GM12873 (cell line): ENCODE measurements at regions not wholly inside any gene's neighbourhood (a gene's known extent, or its start where the extent isn't known, plus 50 kb on each side); places are given as distances from the start of the nearest gene placed in this dataset.

Experiments
- TF ChIP-seq, protein P1 (sequence below): IDR thresholded peaks from 2 replicates; pipeline ENCODE4 v1.5.1; 2012; ENCODE audit warnings: low read depth, mild to moderate bottlenecking, moderate library complexity, low read length, control low read depth; ENCODE audit not compliant: insufficient read depth; ENCODE audit errors: missing control alignments

DNA sequence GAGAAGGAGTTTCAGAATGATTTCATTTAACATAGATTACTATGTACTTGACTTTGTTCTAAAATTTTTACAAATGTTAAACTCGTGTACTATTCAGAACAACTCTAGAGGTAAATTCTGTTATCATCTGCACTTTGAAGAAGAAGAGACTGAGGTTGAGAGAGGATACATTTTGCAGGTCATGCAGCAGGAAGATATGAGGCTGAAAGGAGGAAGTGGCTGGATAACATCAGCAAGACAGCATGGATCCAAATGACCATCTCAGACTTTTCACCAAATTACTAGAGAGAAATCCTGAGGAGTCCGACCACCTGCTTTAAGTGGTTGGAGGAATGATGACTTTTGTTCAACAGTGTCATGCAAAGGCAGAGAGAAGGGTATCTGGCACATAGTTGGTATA lies 84.9 kb downstream of the ASCL4 start:
- TF ChIP-seq, protein P1, sequence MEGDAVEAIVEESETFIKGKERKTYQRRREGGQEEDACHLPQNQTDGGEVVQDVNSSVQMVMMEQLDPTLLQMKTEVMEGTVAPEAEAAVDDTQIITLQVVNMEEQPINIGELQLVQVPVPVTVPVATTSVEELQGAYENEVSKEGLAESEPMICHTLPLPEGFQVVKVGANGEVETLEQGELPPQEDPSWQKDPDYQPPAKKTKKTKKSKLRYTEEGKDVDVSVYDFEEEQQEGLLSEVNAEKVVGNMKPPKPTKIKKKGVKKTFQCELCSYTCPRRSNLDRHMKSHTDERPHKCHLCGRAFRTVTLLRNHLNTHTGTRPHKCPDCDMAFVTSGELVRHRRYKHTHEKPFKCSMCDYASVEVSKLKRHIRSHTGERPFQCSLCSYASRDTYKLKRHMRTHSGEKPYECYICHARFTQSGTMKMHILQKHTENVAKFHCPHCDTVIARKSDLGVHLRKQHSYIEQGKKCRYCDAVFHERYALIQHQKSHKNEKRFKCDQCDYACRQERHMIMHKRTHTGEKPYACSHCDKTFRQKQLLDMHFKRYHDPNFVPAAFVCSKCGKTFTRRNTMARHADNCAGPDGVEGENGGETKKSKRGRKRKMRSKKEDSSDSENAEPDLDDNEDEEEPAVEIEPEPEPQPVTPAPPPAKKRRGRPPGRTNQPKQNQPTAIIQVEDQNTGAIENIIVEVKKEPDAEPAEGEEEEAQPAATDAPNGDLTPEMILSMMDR: no peak

DNA sequence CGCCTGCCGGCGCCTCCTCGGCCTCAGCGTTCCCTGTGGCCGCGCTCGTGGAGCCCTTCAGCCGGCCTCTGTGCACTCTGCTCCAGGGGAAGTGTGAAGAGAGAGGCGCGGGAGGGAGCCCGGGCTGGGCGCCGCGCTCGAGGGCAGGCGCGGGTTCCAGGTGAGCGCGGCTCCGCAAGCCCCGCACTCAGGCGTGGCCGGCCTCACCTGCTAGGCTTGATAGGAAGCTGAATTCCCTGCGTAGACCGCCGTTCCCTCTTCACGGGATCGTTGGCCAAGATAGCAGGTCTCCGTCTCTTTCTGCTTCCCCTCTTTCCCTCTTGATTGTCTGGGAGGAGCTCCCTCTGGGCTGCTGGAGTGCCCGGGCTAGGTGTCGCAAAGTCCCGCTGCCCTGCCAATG lies 89.7 kb downstream of the ASCL4 start:
- TF ChIP-seq, protein P1: no peak

DNA sequence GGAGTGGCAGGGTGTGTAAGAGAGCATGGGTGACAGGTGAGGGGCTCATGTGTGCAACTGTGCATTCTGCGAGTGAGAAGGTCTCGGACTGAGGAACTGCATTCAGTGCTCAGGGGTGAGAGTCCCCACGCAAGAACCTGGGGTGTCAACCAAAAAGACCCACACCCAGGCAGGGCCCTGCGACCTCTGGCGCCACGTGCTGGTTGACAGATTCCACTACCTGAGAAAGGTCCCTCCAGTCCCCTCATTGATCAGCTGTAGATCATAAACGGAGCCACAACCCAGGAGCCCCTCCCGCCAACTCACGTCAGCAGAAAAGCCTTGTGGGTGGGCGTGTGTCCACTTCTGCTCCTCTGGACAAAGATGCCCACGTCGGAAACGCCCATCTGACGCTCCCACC lies 98.7 kb downstream of the ASCL4 start:
- TF ChIP-seq, protein P1: no peak

DNA sequence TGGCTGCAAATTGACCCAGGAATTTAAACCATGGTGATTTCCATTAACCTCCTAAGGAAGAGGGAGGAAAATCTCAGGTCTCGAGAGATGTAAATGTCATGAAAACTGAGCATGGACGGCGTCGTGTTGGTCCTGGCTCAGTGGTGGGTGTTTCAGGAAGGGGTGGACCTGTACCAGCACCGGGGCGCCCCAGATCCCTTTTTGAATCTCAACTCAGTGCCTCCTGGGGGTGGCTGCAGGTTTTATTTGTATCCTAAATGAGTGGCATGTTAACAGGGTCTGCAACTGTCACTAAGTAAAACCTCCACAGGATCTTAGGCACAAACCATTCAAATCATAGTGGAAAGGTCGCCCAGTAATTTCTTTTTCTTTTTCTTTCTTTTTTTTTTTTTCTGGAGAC lies 101.3 kb downstream of the ASCL4 start:
- TF ChIP-seq, protein P1: peak; percentile 39

DNA sequence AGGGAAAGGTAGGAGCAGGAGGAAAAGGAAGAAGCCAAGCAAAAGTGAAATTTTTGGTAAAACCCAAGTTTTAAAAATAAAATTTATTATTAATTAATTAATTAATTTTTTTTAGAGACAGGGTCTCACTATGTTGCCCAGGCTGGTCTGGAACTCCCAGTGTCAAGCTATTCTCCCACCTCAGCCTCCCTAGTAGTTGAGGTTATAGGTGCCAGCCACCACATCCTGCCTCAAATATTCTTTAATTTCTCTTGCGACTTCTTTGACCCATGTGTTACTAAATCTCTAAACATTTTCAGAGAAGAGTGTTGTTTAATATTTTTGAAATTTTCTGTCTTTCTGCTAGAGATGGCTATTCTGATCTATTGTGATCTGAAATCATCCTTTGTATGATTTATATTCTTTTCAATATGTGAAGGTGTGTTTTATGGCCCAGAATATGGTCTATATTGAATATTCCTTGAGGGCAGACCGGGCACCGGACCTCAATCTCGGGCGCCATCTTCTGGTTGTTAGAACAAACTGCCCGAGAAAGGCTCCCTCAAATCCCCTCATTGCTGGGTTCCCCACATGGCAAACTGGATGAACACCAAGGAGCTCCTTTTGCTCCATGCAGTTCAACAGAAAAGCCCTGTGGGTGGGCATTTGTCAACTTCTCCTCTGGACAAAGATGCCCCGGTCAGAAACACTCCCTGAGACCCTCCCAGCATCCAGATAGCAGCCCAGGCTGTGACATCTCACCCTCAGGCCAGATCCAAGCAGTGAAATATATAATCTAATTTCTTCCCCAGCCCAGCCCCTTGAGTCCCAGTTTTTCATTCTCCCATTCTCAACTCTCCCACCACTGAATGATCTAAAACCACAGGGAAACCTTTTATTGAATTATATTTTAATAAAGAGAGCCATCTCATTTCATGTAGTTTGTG lies 110.5 kb downstream of the ASCL4 start:
- TF ChIP-seq, protein P1: peak; percentile 79

DNA sequence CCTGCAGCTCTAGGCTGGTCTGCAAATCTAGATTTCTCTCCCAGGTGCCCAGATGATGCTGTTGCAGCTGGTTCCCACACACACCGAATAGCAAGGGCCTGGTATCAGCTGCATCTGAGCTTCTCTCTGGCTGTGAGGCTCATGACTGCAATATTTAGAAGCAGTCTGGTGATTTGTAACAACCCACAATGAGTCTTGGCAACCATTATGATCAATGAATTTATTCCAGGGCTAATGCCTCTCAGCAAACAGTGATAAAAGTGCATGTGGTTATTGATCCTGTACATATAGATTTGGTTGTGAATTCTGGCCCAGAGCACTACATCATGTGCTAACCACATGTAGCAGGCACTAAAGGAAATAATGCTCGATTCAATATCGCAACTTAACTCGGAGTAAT lies 114.3 kb downstream of the ASCL4 start:
- TF ChIP-seq, protein P1: no peak

DNA sequence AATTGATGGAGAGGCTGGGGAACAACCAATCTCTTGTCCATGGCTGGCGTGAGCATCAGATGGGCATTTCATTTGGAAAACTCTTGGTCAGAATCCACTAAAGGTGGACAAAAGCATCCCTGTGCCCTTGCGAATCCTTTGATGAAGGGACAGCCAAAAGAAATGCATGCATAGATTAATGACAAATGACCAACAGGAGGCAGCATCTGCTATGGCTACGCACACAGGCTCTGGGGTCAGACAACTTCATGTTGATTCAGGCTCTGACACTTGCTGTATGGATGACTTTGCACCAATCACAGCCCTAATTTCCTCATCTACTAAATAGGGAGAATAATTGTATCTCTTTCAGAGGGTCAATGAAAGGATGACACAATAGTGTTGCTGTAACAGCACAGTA lies 117.5 kb downstream of the ASCL4 start:
- TF ChIP-seq, protein P1: peak; percentile 39
